ENCODE measurements at regions not wholly inside any gene's neighbourhood (a gene's known extent, or its start where the extent isn't known, plus 50 kb on each side); places are given as distances from the start of the nearest gene placed in this dataset.
"Not testable (repeated sequence)": the region's sequence is repeated elsewhere in the genome, so short reads cannot be mapped to it uniquely, and the experiment has no call there.

GRCh38 chr1:189180057-189180456 is 1297.6 kb downstream of the BRINP3 start:
- H3K4me3 Mint-ChIP-seq = no peak overlapping the region
- POLR2A ChIA-PET = no interaction called here
- H3K27me3 Mint-ChIP-seq (ENCODE audit: low read depth) = no peaks in the 10 kb centered on the region
- no peak for ATAC-seq
- no peak overlapping the region for H3K27ac Mint-ChIP-seq
- no peaks in the 10 kb centered on the region for H3K4me1 Mint-ChIP-seq (ENCODE audit: low read depth)
- H3K36me3 Mint-ChIP-seq (ENCODE audit: low read depth) = no peaks in the 10 kb centered on the region
- peaks cover 6% of the 10 kb centered on the region for H3K9me3 Mint-ChIP-seq (ENCODE audit: insufficient read depth)
- no peak for DNase-seq
- CTCF ChIA-PET = no interaction called here

DNA sequence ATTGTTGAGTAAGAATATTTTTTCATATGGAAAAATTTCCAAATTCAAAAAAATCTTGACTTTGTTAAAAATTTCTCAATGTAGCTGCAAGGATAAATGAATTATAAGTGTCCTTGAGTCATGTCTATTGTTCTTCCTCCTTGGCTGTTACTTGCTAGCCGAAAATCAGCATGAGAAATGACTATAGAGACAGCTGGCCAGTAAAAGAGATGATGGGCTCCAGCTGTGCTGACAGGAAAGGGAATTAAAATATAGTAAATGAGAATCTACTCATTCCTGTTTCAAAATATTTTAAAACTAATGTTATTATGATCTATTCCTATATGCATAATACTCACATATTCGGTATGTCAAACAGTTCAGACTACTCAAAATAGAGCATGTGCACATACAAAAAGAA is 1292.6 kb downstream of the BRINP3 start:
- no peak for DNase-seq
- no peak overlapping the region for H3K27ac Mint-ChIP-seq
- POLR2A ChIA-PET = no interaction called here
- ATAC-seq = no peak
- no peaks in the 10 kb centered on the region for H3K4me1 Mint-ChIP-seq (ENCODE audit: low read depth)
- H3K27me3 Mint-ChIP-seq (ENCODE audit: low read depth) = no peaks in the 10 kb centered on the region
- CTCF ChIA-PET = no interaction called here
- no peaks in the 10 kb centered on the region for H3K9me3 Mint-ChIP-seq (ENCODE audit: insufficient read depth)
- no peak overlapping the region for H3K4me3 Mint-ChIP-seq
- H3K36me3 Mint-ChIP-seq (ENCODE audit: low read depth) = no peaks in the 10 kb centered on the region

GRCh38 chr1:189192741-189193520 is 1284.7 kb downstream of the BRINP3 start:
- Mint-ChIP-seq H3K27ac (no peak overlapping the region), H3K27me3 (ENCODE audit: low read depth) (no peaks in the 10 kb centered on the region), H3K36me3 (ENCODE audit: low read depth) (no peaks in the 10 kb centered on the region), H3K9me3 (ENCODE audit: insufficient read depth) (peaks cover 5% of the 10 kb centered on the region), H3K4me1 (ENCODE audit: low read depth) (no peaks in the 10 kb centered on the region), H3K4me3 (no peak overlapping the region)
- ChIA-PET CTCF (no interaction called here), POLR2A (no interaction called here)
- no peak for ATAC-seq
- no peak for DNase-seq

DNA sequence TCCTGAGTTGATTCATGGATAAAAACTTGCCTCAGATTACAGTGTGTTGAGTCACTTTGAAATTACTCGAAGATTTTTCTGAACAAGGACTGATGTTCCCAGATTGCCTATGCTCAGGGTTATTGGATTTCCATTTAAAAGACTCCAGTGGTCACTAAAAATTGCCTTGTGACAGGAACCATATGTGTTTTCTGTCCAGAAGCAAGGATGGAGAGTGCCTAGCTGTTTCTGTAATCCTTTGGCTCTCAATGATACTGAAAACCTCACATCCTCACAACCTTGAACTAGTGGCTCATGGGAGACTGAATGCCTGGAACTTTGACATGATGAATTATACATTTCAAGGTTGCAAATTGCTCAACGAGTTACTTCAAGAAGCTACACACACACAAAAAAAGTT is 1271.8 kb downstream of the BRINP3 start:
- ATAC-seq = no peak

DNA sequence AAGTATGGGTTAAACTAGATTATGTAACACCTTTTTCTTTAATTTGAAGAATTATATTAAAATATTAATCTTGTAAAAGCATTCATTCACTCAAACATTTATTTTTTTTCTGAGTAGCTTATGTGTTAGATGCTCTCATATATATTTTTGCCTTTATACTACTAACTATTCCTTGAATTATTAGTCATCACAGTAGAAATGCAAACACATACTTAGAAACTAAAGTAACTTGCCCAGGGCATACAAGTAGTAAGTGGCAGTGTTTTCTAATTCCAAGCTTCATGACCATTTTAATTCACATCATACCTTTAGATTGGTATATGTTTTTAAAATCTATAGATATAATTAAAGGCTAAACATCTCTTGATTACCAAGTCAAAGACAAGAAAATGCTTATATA is 1271.0 kb downstream of the BRINP3 start:
- no peaks in the 10 kb centered on the region for H3K27me3 Mint-ChIP-seq (ENCODE audit: low read depth)
- ATAC-seq = no peak
- CTCF ChIA-PET = no interaction called here
- no peaks in the 10 kb centered on the region for H3K36me3 Mint-ChIP-seq (ENCODE audit: low read depth)
- no peak overlapping the region for H3K27ac Mint-ChIP-seq
- H3K9me3 Mint-ChIP-seq (ENCODE audit: insufficient read depth) = no peaks in the 10 kb centered on the region
- no peak overlapping the region for H3K4me3 Mint-ChIP-seq
- H3K4me1 Mint-ChIP-seq (ENCODE audit: low read depth) = no peaks in the 10 kb centered on the region
- DNase-seq = no peak
- POLR2A ChIA-PET = no interaction called here

More for the DNA sequence above, 1271.8 kb downstream of the BRINP3 start:
- H3K4me3 Mint-ChIP-seq = no peak overlapping the region
- no peaks in the 10 kb centered on the region for H3K27me3 Mint-ChIP-seq (ENCODE audit: low read depth)
- no peaks in the 10 kb centered on the region for H3K9me3 Mint-ChIP-seq (ENCODE audit: insufficient read depth)
- H3K36me3 Mint-ChIP-seq (ENCODE audit: low read depth) = no peaks in the 10 kb centered on the region
- ChIA-PET CTCF (no interaction called here), POLR2A (no interaction called here)
- H3K4me1 Mint-ChIP-seq (ENCODE audit: low read depth) = no peaks in the 10 kb centered on the region
- DNase-seq = no peak
- H3K27ac Mint-ChIP-seq = no peak overlapping the region

- no peaks in the 10 kb centered on the region for H3K27me3 Mint-ChIP-seq (ENCODE audit: low read depth)
- H3K36me3 Mint-ChIP-seq (ENCODE audit: low read depth) = no peaks in the 10 kb centered on the region
- no peak for ATAC-seq
Measured at GRCh38 chr1:189211742-189212141, 1265.9 kb downstream of the BRINP3 start.

GRCh38 chr1:189212606-189213005 is 1265.1 kb downstream of the BRINP3 start:
- ATAC-seq = no peak
- H3K27me3 Mint-ChIP-seq (ENCODE audit: low read depth) = no peaks in the 10 kb centered on the region
- ChIA-PET POLR2A (no interaction called here), CTCF (no interaction called here)
- H3K36me3 Mint-ChIP-seq (ENCODE audit: low read depth) = no peaks in the 10 kb centered on the region
- no peak for DNase-seq
- H3K4me1 Mint-ChIP-seq (ENCODE audit: low read depth) = no peaks in the 10 kb centered on the region
- H3K4me3 Mint-ChIP-seq = no peak overlapping the region
- no peaks in the 10 kb centered on the region for H3K9me3 Mint-ChIP-seq (ENCODE audit: insufficient read depth)
- no peak overlapping the region for H3K27ac Mint-ChIP-seq

More at GRCh38 chr1:189211742-189212141, 1265.9 kb downstream of the BRINP3 start:
- Mint-ChIP-seq H3K9me3 (ENCODE audit: insufficient read depth) (no peaks in the 10 kb centered on the region), H3K27ac (no peak overlapping the region), H3K4me1 (ENCODE audit: low read depth) (no peaks in the 10 kb centered on the region), H3K4me3 (no peak overlapping the region)
- CTCF ChIA-PET = no interaction called here
- no peak for DNase-seq
- POLR2A ChIA-PET = no interaction called here

- no peaks in the 10 kb centered on the region for H3K9me3 Mint-ChIP-seq (ENCODE audit: insufficient read depth)
- no peaks in the 10 kb centered on the region for H3K36me3 Mint-ChIP-seq (ENCODE audit: low read depth)
- no peak for DNase-seq
- no peak overlapping the region for H3K4me3 Mint-ChIP-seq
- CTCF ChIA-PET = no interaction called here
- ATAC-seq = no peak
- POLR2A ChIA-PET = no interaction called here
- no peak overlapping the region for H3K27ac Mint-ChIP-seq
- H3K27me3 Mint-ChIP-seq (ENCODE audit: low read depth) = no peaks in the 10 kb centered on the region
- no peaks in the 10 kb centered on the region for H3K4me1 Mint-ChIP-seq (ENCODE audit: low read depth)
Measured at GRCh38 chr1:189216886-189217285, 1260.8 kb downstream of the BRINP3 start.

DNA sequence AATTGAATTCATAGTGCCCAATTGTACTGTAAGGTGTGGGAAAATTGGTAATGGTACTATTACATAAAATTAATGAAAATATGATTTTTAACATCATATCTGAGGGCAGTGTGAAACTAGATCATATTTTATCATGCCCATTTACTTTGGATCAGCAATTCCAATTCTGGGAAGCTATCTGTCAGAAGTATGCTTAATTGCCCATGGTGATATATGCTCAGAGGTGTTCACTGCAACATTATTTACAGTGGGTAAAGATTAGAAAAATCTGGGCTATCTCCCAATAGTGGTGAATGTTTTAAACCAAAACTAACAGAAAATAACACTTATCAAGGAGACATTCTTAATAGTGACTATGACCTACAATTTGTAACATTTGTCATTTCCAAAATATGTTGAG is 1260.0 kb downstream of the BRINP3 start:
- DNase-seq (no peak), ATAC-seq (no peak)
- Mint-ChIP-seq H3K27me3 (ENCODE audit: low read depth) (no peaks in the 10 kb centered on the region), H3K9me3 (ENCODE audit: insufficient read depth) (peaks cover 4% of the 10 kb centered on the region), H3K4me1 (ENCODE audit: low read depth) (no peaks in the 10 kb centered on the region), H3K27ac (no peak overlapping the region), H3K4me3 (no peak overlapping the region), H3K36me3 (ENCODE audit: low read depth) (no peaks in the 10 kb centered on the region)
- ChIA-PET POLR2A (no interaction called here), CTCF (no interaction called here)

- ATAC-seq = no peak
- POLR2A ChIA-PET = no interaction called here
- peaks cover 4% of the 10 kb centered on the region for H3K9me3 Mint-ChIP-seq (ENCODE audit: insufficient read depth)
- no peaks in the 10 kb centered on the region for H3K36me3 Mint-ChIP-seq (ENCODE audit: low read depth)
- H3K4me1 Mint-ChIP-seq (ENCODE audit: low read depth) = no peaks in the 10 kb centered on the region
- DNase-seq = no peak
- H3K27ac Mint-ChIP-seq = no peak overlapping the region
- CTCF ChIA-PET = no interaction called here
- no peaks in the 10 kb centered on the region for H3K27me3 Mint-ChIP-seq (ENCODE audit: low read depth)
- H3K4me3 Mint-ChIP-seq = no peak overlapping the region
Measured at GRCh38 chr1:189220750-189221149, 1256.9 kb downstream of the BRINP3 start.

DNA sequence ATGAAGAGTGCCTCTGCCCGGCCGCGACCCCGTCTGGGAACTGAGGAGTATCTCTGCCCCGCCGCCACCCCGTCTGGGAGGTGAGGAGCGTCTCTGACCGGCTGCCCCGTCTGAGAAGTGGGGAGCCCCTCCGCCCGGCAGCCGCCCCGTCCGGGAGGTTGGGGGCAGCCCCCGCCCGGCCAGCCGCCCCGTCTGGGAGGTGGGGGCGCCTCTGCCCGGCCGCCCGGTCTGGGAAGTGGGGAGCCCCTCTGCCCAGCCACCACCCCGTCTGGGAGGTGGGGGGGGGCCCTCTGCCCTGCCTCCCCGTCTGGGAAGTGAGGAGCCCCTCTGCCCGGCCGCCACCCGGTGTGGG is 1251.9 kb downstream of the BRINP3 start:
- H3K4me1 Mint-ChIP-seq (ENCODE audit: low read depth); POLR2A ChIA-PET; ATAC-seq; H3K27ac Mint-ChIP-seq; H3K27me3 Mint-ChIP-seq (ENCODE audit: low read depth); H3K4me3 Mint-ChIP-seq; DNase-seq; H3K36me3 Mint-ChIP-seq (ENCODE audit: low read depth); CTCF ChIA-PET: not testable (repeated sequence)
- peaks cover 11% of the 10 kb centered on the region for H3K9me3 Mint-ChIP-seq (ENCODE audit: insufficient read depth)

GRCh38 chr1:189226779-189227178 is 1250.9 kb downstream of the BRINP3 start:
- ChIA-PET CTCF (no interaction called here), POLR2A (no interaction called here)
- no peak overlapping the region for H3K4me3 Mint-ChIP-seq
- peaks cover 11% of the 10 kb centered on the region for H3K9me3 Mint-ChIP-seq (ENCODE audit: insufficient read depth)
- no peaks in the 10 kb centered on the region for H3K36me3 Mint-ChIP-seq (ENCODE audit: low read depth)
- no peaks in the 10 kb centered on the region for H3K4me1 Mint-ChIP-seq (ENCODE audit: low read depth)
- ATAC-seq (no peak), DNase-seq (no peak)
- no peak overlapping the region for H3K27ac Mint-ChIP-seq
- no peaks in the 10 kb centered on the region for H3K27me3 Mint-ChIP-seq (ENCODE audit: low read depth)

- H3K27me3 Mint-ChIP-seq (ENCODE audit: low read depth) = no peaks in the 10 kb centered on the region
- no peak overlapping the region for H3K27ac Mint-ChIP-seq
- H3K9me3 Mint-ChIP-seq (ENCODE audit: insufficient read depth) = peaks cover 23% of the 10 kb centered on the region
- no peaks in the 10 kb centered on the region for H3K4me1 Mint-ChIP-seq (ENCODE audit: low read depth)
- DNase-seq = no peak
- no peak overlapping the region for H3K4me3 Mint-ChIP-seq
- H3K36me3 Mint-ChIP-seq (ENCODE audit: low read depth) = no peaks in the 10 kb centered on the region
- ChIA-PET POLR2A (no interaction called here), CTCF (no interaction called here)
- ATAC-seq = no peak
Measured at GRCh38 chr1:189237008-189237407, 1240.7 kb downstream of the BRINP3 start.
